ENCODE measurements at regions not wholly inside any gene's neighbourhood (a gene's known extent, or its start where the extent isn't known, plus 50 kb on each side); places are given as distances from the start of the nearest gene placed in this dataset.

GRCh38 chr22:46079861-46080821 is 70.2 kb upstream of the PPARA start:
- peaks cover 19 to 34% (median 24%) of the 10 kb centered on the region in 3 donors for H3K4me1 Mint-ChIP-seq
- Histone ChIP-seq H3K9me3 (no peaks in the 10 kb centered on the region), H3K4me3 (ENCODE audit: control insufficient read depth in 1 of 2, extremely low read depth in 1 of 2, low read length in 1 of 2) (no peak overlapping the region), H3K4me1 (ENCODE audit: control insufficient read depth in 1 of 2, extremely low read depth in 1 of 2, insufficient read depth in 2 of 2, low read length in 2 of 2) (peaks cover 0 to 3% of the 10 kb centered on the region in 2 experiments), H3K27ac (ENCODE audit: low read length) (no peak overlapping the region), H3K36me3 (ENCODE audit: control insufficient read depth in 2 of 2, extremely low read depth in 1 of 2, insufficient read depth in 1 of 2, low read length in 1 of 2) (peaks cover 0 to 3% of the 10 kb centered on the region in 2 donors), H3K27me3 (replicated peaks in 1 of 2; ENCODE audit: control insufficient read depth in 2 of 2, extremely low read depth in 1 of 2, insufficient read depth in 2 of 2, low read length in 1 of 2) (no peaks in the 10 kb centered on the region)
- no peaks in the 10 kb centered on the region for H3K9me3 Mint-ChIP-seq
- H3K27ac Mint-ChIP-seq: no peak overlapping the region
- ChIA-PET CTCF (no interaction called here), POLR2A (no interaction called here)
- ATAC-seq (replicated peaks in 1 of 4) (no peak), DNase-seq (peak in 1 of 35 experiments; percentile 3)
- no peaks in the 10 kb centered on the region for H3K36me3 Mint-ChIP-seq
- no peak overlapping the region for H3K4me3 Mint-ChIP-seq
- H3K27me3 Mint-ChIP-seq: no peaks in the 10 kb centered on the region
- WGBS (ENCODE audit: insufficient coverage): 95% methylated on average over 51 of the region's 57 CpGs

GRCh38 chr22:46081036-46081830 is 69.1 kb upstream of the PPARA start:
- DNase-seq (no peak), ATAC-seq (replicated peaks in 1 of 4) (no peak)
- POLR2A ChIA-PET: no interaction called here
- H3K4me3 Mint-ChIP-seq: no peak overlapping the region
- CTCF ChIA-PET: interaction anchor here (0.6 to 0.8 kb wide), 3 partner anchors 36 to 823 kb away, joined by 3 to 4 read pairs (median 3); no protein-coding TSS in a partner anchor
- Histone ChIP-seq H3K9me3 (no peaks in the 10 kb centered on the region), H3K4me3 (ENCODE audit: control insufficient read depth in 1 of 2, extremely low read depth in 1 of 2, low read length in 1 of 2) (no peak overlapping the region), H3K4me1 (ENCODE audit: control insufficient read depth in 1 of 2, extremely low read depth in 1 of 2, insufficient read depth in 2 of 2, low read length in 2 of 2) (no peaks in the 10 kb centered on the region), H3K27me3 (replicated peaks in 1 of 2; ENCODE audit: control insufficient read depth in 2 of 2, extremely low read depth in 1 of 2, insufficient read depth in 2 of 2, low read length in 1 of 2) (no peaks in the 10 kb centered on the region), H3K27ac (ENCODE audit: low read length) (no peak overlapping the region), H3K36me3 (ENCODE audit: control insufficient read depth in 2 of 2, extremely low read depth in 1 of 2, insufficient read depth in 1 of 2, low read length in 1 of 2) (no peaks in the 10 kb centered on the region)
- no peaks in the 10 kb centered on the region for H3K9me3 Mint-ChIP-seq
- 90% methylated on average over 20 of the region's 25 CpGs for WGBS (ENCODE audit: insufficient coverage)
- no peak overlapping the region for H3K27ac Mint-ChIP-seq
- peaks cover 11 to 27% (median 13%) of the 10 kb centered on the region in 3 donors for H3K4me1 Mint-ChIP-seq
- no peaks in the 10 kb centered on the region for H3K27me3 Mint-ChIP-seq
- no peaks in the 10 kb centered on the region for H3K36me3 Mint-ChIP-seq

- DNase-seq: no peak
- no peaks in the 10 kb centered on the region for H3K4me1 ChIP-seq (ENCODE audit: control insufficient read depth in 1 of 2, extremely low read depth in 1 of 2, insufficient read depth in 2 of 2, low read length in 2 of 2)
- no peaks in the 10 kb centered on the region for H3K27me3 Mint-ChIP-seq
- no peak overlapping the region for H3K27ac ChIP-seq (ENCODE audit: low read length)
- no peaks in the 10 kb centered on the region for H3K27me3 ChIP-seq (replicated peaks in 1 of 2; ENCODE audit: control insufficient read depth in 2 of 2, extremely low read depth in 1 of 2, insufficient read depth in 2 of 2, low read length in 1 of 2)
- ATAC-seq (replicated peaks in 1 of 4): no peak
- POLR2A ChIA-PET: no interaction called here
- CTCF ChIA-PET: interaction anchor here in 1 of 2 donors (0.6 kb wide), 1 partner anchor 899 kb away, joined by 3 read pairs; no protein-coding TSS in a partner anchor
- 97% methylated on average over 13 of the region's 18 CpGs for WGBS (ENCODE audit: insufficient coverage)
- H3K4me3 ChIP-seq (ENCODE audit: control insufficient read depth in 1 of 2, extremely low read depth in 1 of 2, low read length in 1 of 2): no peak overlapping the region
- no peaks in the 10 kb centered on the region for H3K36me3 ChIP-seq (ENCODE audit: control insufficient read depth in 2 of 2, extremely low read depth in 1 of 2, insufficient read depth in 1 of 2, low read length in 1 of 2)
- H3K4me3 Mint-ChIP-seq: no peak overlapping the region
- H3K4me1 Mint-ChIP-seq: peaks cover 7 to 24% (median 10%) of the 10 kb centered on the region in 3 donors
- H3K9me3 ChIP-seq: no peaks in the 10 kb centered on the region
- H3K27ac Mint-ChIP-seq: no peak overlapping the region
- H3K9me3 Mint-ChIP-seq: no peaks in the 10 kb centered on the region
- H3K36me3 Mint-ChIP-seq: no peaks in the 10 kb centered on the region
These were observed 68.5 kb upstream of the PPARA start for GRCh38 chr22:46081831-46082210.

- H3K36me3 ChIP-seq (ENCODE audit: control insufficient read depth in 2 of 2, extremely low read depth in 1 of 2, insufficient read depth in 1 of 2, low read length in 1 of 2): no peaks in the 10 kb centered on the region
- DNase-seq (no peak), ATAC-seq (replicated peaks in 1 of 4) (no peak)
- Mint-ChIP-seq H3K9me3 (no peaks in the 10 kb centered on the region), H3K4me1 (peaks cover 6 to 16% (median 6%) of the 10 kb centered on the region in 3 donors), H3K27me3 (no peaks in the 10 kb centered on the region), H3K4me3 (no peak overlapping the region), H3K36me3 (no peaks in the 10 kb centered on the region), H3K27ac (no peak overlapping the region)
- no peak overlapping the region for H3K4me3 ChIP-seq (ENCODE audit: control insufficient read depth in 1 of 2, extremely low read depth in 1 of 2, low read length in 1 of 2)
- no peak overlapping the region for H3K27ac ChIP-seq (ENCODE audit: low read length)
- no peaks in the 10 kb centered on the region for H3K27me3 ChIP-seq (replicated peaks in 1 of 2; ENCODE audit: control insufficient read depth in 2 of 2, extremely low read depth in 1 of 2, insufficient read depth in 2 of 2, low read length in 1 of 2)
- ChIA-PET POLR2A (no interaction called here), CTCF (interaction anchor here in 1 of 2 donors (0.6 kb wide), 1 partner anchor 900 kb away, joined by 3 read pairs; no protein-coding TSS in a partner anchor)
- H3K9me3 ChIP-seq: no peaks in the 10 kb centered on the region
- no peaks in the 10 kb centered on the region for H3K4me1 ChIP-seq (ENCODE audit: control insufficient read depth in 1 of 2, extremely low read depth in 1 of 2, insufficient read depth in 2 of 2, low read length in 2 of 2)
- WGBS (ENCODE audit: insufficient coverage): 90% methylated on average over 2 of the region's 8 CpGs
These were observed 67.7 kb upstream of the PPARA start for GRCh38 chr22:46082633-46083032.

GRCh38 chr22:46083383-46084350 is 66.7 kb upstream of the PPARA start:
- WGBS (ENCODE audit: insufficient coverage): 83% methylated on average over 22 of the region's 24 CpGs
- Mint-ChIP-seq H3K27me3 (no peaks in the 10 kb centered on the region), H3K9me3 (no peaks in the 10 kb centered on the region), H3K36me3 (no peaks in the 10 kb centered on the region), H3K4me1 (peaks cover 6 to 14% (median 7%) of the 10 kb centered on the region in 3 donors), H3K4me3 (no peak overlapping the region), H3K27ac (no peak overlapping the region)
- H3K27ac ChIP-seq (ENCODE audit: low read length): no peak overlapping the region
- no peaks in the 10 kb centered on the region for H3K36me3 ChIP-seq (ENCODE audit: control insufficient read depth in 2 of 2, extremely low read depth in 1 of 2, insufficient read depth in 1 of 2, low read length in 1 of 2)
- no peaks in the 10 kb centered on the region for H3K9me3 ChIP-seq
- no peak overlapping the region for H3K4me3 ChIP-seq (ENCODE audit: control insufficient read depth in 1 of 2, extremely low read depth in 1 of 2, low read length in 1 of 2)
- no peaks in the 10 kb centered on the region for H3K27me3 ChIP-seq (replicated peaks in 1 of 2; ENCODE audit: control insufficient read depth in 2 of 2, extremely low read depth in 1 of 2, insufficient read depth in 2 of 2, low read length in 1 of 2)
- no peaks in the 10 kb centered on the region for H3K4me1 ChIP-seq (ENCODE audit: control insufficient read depth in 1 of 2, extremely low read depth in 1 of 2, insufficient read depth in 2 of 2, low read length in 2 of 2)
- DNase-seq: no peak
- ChIA-PET CTCF (no interaction called here), POLR2A (no interaction called here)
- no peak for ATAC-seq (replicated peaks in 1 of 4)

GRCh38 chr22:46084376-46084775 is 66.0 kb upstream of the PPARA start:
- no peaks in the 10 kb centered on the region for H3K27me3 ChIP-seq (replicated peaks in 1 of 2; ENCODE audit: control insufficient read depth in 2 of 2, extremely low read depth in 1 of 2, insufficient read depth in 2 of 2, low read length in 1 of 2)
- Mint-ChIP-seq H3K27me3 (no peaks in the 10 kb centered on the region), H3K4me1 (peaks cover 6 to 14% (median 7%) of the 10 kb centered on the region in 3 donors), H3K27ac (no peak overlapping the region), H3K36me3 (no peaks in the 10 kb centered on the region), H3K4me3 (no peak overlapping the region), H3K9me3 (no peaks in the 10 kb centered on the region)
- 98% methylated on average over 12 of the region's 14 CpGs for WGBS (ENCODE audit: insufficient coverage)
- no peaks in the 10 kb centered on the region for H3K4me1 ChIP-seq (ENCODE audit: control insufficient read depth in 1 of 2, extremely low read depth in 1 of 2, insufficient read depth in 2 of 2, low read length in 2 of 2)
- no peak overlapping the region for H3K4me3 ChIP-seq (ENCODE audit: control insufficient read depth in 1 of 2, extremely low read depth in 1 of 2, low read length in 1 of 2)
- ChIA-PET POLR2A (no interaction called here), CTCF (no interaction called here)
- H3K9me3 ChIP-seq: no peaks in the 10 kb centered on the region
- DNase-seq: no peak
- H3K36me3 ChIP-seq (ENCODE audit: control insufficient read depth in 2 of 2, extremely low read depth in 1 of 2, insufficient read depth in 1 of 2, low read length in 1 of 2): no peaks in the 10 kb centered on the region
- H3K27ac ChIP-seq (ENCODE audit: low read length): no peak overlapping the region
- no peak for ATAC-seq (replicated peaks in 1 of 4)

All from T-cell (primary cell).